ENCODE measurements at regions not wholly inside any gene's neighbourhood (a gene's known extent, or its start where the extent isn't known, plus 50 kb on each side); places are given as distances from the start of the nearest gene placed in this dataset.

DNA sequence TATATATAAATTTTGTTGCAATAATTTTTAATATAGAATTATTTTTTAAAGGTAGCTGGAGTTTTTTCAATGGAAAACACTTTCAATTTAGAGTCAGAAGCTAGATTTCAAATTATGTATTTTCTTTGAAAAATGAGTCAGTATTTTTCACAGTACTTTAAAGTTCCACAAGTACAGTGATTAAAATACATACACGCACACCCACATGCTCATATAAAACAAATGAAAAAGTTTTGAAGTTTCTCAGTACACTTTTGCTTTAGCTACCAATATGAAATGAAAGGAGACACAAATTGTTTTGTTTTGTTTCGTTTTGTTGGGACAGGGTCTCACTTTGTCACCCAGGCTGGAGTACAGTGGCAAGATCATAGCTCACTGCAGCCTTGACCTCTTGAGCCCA lies 98.6 kb downstream of the CYB561 start:
- no peak for DNase-seq

DNA sequence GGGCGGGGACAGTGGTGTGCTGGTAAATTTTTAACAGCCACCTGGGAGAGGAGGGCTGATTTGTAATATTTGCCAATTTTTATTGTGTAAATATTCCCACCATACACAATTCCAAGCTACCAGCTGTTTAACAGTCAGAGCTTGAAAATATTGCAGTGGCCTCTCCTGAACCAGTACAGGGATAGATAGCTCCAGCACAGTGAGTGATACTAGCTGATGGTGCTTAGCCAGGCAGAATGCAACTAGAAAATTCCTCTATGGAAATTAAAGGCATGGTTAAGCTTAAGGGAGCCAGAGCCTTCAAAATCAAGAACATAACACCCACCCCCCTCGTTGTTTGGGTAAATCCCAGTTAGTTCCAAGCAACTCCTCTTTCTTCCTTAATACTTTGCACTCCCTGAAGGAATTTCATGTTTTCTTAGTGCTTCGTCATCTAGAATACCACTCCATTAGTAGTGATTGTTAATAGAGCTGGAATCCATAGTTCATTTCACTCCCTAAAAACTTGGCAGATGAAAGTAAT lies 96.6 kb downstream of the CYB561 start:
- peak; percentile 90 for DNase-seq

DNA sequence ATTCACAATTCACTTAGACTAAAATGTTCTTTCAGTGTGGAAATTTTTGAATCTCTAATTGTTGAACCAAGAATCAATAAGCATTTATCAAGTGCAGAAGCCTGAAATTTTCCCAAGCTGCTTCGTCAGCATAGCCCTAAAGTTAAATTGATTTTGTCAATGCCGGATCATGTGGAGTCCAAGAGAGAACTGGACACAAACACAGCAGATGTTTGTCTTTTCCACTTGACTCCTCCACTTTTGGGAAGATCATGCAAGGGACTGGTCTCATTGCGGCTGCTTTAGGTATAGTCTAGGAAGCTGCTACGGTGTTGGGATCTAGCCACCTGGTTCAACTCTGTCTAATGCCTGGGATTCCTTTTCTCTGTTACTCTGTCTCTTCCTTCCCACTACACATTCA lies 95.7 kb downstream of the CYB561 start:
- no peak for DNase-seq

DNA sequence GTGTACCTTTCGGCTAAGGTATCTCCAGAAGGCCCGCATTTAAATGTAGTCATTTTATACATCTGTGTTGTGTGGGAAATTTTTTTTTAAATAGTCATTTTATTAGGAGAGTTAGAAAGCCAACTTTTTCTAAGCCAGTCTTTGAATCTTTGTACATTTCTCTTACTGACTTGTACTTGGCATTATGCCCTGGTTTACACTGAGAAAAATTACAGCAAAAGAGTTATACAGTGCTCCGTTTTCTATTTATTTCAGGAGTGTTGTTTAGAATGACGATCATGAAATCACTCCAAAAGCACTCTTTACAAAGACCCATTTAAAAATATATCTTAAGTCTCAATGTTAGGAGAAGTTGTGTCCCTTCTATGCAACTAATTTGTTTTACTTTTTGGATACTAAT lies 91.8 kb downstream of the CYB561 start:
- no peak for DNase-seq

DNA sequence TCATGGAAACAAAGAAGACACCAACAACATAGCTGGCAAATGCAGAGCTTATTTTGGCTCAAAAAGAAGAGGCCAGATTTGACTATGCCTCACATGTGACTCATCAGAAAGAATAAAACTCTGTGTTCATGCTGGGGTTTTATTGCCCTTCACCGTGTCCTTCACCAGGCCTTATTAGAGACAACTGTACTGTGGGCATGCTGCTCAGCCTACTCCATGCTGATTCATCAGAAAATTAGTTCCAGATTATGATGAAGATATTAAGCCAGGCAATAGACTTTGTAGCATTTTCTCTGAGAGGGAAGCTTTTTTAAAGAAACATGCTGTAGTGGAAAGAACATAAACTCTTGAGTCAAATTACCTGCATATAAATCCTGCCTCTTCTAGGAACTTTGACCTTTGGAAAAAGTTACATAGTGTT lies 89.8 kb downstream of the CYB561 start:
- DNase-seq: peak; percentile 97

DNA sequence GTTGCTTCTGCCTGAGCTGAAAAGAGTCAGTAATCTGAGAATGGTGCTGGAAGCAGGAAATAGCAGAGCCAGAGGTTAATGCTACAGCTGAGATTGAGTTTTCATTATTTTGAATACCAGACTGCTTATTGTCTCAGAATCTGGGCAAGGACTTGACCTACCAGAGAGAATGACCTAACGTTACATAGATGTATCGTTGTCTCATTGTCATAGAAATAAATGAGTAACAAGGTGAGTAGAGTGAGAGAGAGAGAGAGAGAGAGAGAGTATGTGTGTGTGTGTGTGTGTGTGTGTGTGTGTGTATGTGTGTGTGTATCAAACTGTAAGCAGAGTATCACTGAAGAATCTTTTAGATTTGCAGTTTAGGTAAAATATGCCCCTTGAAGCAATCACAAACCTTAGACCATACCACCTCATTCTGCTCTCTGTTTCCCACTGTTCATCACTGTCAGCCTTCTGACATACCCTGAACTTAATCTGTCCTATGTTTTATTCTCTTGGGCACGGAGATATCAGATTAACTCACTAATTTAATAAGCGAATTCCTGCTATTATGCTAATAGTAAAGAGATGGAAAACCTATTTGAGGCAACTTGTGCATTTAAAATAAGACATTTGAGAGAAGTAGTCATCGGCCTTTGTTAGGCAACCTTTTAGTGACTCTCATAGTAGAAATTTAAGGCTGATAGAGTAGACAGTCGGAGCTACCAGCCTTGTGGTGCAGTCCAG lies 87.8 kb downstream of the CYB561 start:
- peak; percentile 94 for DNase-seq

DNA sequence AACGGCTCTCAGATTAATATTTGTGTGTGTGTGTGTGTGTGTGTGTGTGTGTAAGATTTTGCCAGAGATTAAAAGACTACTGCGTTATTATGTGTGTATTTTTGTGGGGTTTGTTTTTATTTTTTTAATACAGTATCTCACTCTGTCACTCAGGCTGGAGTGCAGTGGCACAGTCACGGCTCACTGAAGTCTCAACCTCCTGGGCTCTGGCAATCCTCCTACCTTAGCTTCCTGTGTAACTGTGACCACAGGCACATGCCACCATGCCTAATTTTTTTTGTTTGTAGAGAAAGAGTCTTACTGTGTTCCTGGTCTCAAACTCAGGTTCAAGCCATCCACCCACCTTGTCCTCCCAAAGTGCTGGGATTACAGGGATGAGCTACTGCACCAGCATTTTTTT lies 87.2 kb downstream of the CYB561 start:
- DNase-seq: no peak

DNA sequence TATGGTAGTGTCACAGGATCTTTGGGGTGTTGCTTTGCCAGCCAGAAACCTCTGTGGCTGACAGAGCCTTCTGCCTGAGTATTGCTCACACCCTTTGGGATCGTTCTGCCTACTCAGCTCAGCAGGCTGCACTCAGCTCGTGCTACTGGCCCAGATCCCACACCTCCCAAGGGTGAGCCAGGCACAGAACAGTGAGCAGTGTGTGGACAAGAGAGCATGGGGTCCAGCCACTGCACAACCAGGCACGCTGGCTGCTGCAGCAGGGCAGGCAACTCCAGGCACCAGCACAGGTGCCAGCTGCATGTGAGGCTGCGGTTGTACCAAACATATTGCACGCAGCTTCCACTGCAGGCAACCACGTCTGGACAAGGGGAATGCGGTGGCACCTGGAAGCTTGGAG lies 84.9 kb downstream of the CYB561 start:
- no peak for DNase-seq

DNA sequence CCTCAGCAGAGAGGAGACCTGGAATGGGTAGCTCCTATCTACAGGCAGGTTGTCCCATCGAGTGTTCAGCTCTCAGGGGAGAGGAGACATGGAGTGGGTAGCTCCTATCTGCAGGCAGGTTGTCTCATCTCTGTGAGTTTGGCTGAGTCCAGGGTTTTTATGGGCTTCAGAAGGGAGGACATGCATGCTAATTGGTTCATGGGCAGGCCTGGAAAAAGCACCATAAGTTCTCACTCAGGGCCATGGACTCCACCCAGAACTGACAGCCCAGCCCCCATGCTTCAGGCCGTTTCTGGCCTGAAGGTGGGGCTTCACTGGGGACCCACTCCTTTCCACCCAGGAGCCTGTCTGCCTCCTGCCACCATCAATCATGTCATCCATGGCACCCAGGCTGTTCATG lies 84.0 kb downstream of the CYB561 start:
- DNase-seq: no peak

DNA sequence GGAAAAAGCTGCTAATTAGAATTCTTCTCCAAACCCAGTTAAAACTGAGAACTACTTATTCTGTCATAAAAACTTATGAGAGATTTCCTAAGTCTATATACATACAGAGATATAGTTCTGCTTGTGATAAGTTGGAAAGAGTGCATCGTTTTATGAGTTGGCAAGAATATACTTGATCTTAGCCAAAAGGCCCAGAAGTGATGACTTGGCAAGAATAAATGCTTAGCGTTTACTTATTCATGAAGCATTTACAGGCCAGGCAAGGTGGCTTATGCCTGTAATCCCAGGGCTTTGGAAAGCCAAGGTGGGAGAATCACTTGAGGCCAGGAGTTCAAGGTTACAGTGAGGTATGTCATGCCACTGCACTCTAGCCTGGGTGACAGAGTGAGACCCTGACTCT lies 81.7 kb downstream of the CYB561 start:
- DNase-seq: peak; percentile 61

DNA sequence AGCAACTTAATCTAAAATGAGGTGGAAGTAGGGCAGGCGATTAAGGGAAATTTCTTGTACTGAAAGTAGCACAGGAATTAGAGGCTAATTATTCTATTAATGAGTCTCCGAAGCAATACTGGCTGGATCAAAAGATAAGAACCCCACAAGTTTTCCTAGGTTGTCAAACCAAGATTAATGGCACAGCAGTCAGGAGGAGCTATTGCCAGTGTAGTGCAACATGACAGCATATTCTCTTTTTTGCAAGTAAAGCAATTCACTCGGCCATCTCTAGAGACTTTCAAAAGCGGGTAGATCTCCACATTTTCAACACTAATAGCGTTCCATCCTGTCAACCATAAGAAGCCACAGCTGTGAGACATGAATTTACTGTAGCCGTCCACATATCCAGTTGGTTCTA lies 81.2 kb downstream of the CYB561 start:
- no peak for DNase-seq

DNA sequence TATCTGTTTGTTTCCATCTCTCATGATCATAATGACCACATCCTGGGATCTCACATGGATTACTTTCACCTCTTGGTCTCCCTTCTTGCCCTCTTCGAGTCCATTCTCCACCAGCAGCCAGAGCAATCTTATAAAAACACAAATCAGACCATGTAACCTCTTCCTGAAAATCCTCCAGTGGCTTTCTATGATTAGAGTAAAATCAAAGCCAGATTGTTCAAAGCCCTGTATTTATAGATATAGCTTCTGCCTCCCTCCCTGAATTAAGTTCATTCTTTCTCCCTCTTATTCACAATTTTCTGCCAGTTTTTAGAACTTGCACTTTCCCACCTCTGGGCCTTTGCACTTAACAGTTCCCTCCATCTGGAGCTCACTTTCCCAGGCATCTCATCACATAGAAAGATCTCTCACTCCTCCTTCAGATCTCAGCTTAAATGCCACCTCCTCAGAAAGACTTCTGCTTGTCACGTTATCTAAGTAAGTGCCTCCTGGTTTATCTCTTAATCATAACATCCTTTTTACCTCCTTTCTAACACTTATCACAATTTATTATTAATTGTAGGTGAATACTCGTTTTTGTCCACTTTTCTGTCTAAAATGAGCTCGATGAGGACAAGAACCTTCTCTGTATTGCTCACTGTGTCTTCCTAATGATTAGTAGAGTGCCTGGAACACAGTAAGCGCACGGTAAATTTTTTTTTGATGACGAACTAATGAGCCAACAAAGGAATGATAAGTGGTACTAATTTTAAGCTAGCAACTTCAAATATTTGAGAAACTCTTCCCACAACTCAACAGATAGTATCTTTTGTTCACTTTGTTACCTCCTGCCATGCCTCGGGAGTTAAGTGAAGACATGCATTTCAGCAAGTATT lies 80.5 kb downstream of the CYB561 start:
- peak; percentile 86 for DNase-seq

DNA sequence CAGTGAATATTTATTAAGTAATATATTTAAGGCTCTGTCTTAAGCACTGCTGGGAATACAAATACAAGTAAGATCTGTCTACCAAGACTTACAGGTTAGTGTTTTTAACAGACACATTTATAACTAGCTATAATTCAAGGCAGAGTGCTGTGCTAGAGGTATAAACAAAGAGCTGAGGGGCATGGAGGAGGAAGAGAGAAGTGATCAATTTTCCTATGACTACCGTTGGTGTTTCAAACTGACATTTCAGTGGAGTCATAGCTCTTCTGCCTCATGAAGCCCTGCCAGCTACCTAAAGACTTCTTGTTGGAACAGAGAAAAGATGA lies 79.9 kb downstream of the CYB561 start:
- DNase-seq: no peak

DNA sequence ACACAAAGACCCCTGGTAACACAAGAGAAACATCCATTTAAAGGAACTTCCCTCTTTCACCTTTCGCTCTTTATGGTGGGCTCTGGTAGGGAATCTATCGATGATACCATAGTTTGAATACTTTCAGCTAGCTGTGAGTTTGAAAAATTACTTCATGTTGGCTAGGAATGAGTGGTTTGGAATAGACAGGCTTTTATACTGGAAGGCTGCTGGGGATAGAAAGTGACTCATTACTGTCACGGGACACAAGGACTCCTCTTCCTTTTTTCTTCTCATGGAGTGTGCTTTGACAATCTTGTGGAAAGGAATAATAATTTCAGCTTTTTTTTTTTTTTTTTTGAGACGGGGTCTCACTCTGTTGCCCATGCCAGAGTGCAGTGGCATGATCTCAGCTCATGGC lies 76.9 kb downstream of the CYB561 start:
- peak; percentile 68 for DNase-seq

DNA sequence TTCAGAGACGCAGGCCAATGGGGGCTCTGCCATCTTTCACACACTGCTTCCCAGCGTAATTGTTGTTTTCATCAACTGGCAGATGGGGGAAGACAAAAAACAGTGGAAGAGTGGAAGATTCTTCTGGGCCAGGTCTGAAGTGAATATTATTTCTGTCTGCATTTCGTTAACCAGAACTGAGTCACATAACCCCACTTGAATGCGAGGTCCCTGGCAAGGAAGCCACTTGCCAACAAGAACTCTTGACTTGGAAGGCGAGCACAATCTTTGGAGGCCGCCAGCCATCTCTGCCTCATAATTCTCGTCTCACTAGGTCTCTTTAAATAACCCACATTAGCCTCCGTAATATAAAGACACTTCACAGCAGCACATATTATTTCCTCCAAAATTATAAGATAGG lies 75.4 kb downstream of the CYB561 start:
- DNase-seq: no peak

DNA sequence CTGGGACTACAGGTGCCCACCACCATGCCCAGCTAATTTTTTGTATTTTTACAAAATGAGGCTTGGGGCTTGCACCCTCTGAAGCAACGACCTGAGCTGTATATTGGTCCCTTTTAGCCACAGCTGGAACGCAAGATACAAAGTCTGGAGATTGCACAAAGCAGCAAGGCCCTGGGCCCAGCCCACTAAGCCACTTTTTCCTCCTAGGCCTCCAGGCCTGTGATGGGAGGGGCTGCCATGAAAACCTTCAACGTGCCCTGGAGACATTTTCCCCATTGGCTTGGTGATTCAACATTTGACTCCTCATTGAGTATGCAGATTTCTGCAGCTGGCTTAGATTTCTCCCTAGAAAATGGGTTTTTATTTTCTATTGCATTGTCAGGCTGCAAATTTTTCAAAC lies 69.2 kb downstream of the CYB561 start:
- no peak for DNase-seq

DNA sequence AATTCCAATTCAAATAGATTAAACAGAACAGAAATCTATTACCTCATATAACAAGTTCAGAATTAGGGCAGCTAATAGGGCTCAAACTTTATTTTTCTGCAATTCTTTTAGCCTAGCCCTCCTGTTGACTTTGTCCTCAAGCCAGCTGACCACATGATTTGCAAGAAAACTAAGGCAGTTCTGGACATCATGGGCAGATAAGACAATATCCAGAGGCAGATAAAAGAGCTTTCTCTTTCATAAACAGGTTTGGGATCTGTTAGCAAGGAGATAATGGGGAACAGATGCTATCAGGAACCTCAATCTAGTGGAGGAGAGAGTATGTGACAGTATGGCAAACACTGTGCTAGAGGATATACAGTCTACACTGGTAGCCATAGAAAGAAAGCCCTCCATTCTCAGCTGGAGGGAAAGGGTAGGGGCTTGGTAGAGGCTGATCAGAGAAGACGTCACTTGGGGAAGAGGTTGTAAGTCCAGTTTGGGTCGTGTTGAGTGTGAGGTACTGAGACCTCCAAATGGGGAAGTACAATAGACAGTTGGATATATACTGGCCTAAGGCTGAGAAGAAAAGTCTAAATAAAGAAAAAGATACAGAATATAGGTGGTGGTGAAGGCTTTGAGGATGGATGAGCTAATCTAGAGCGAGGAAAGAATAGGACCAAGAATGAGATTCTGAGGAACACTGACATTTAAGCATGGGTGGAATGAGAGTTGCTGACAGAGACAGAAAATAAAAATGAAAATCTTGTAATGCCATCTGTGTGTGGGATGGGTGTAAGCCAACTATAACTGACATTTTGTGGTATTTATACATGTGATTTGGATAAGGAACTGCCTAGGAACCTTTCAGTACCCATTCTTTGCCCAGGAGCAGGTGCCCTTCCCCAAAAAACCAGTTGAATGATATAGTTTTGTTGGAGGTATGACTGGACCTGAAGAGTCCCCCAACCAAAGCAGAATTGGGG lies 67.4 kb downstream of the CYB561 start:
- no peak for DNase-seq

DNA sequence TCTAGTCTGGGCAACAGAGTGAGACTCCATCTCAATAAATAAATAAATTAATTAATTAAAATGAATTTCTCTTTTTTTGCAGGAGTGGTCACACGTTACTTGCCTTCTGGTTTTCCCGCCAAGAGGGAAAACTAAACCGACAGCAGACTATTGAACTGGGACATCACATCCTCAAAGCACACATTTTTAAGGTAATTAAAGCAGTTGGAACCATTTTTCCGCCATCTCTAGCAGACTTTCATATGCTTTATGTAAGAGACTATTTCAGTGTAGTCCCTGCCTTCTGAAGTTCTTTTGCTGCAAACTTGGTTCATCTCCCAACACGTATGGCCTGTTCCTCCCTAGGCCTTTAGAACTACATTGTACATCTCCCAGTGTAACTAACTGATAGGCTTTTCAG lies 66.5 kb downstream of the CYB561 start:
- no peak for DNase-seq

DNA sequence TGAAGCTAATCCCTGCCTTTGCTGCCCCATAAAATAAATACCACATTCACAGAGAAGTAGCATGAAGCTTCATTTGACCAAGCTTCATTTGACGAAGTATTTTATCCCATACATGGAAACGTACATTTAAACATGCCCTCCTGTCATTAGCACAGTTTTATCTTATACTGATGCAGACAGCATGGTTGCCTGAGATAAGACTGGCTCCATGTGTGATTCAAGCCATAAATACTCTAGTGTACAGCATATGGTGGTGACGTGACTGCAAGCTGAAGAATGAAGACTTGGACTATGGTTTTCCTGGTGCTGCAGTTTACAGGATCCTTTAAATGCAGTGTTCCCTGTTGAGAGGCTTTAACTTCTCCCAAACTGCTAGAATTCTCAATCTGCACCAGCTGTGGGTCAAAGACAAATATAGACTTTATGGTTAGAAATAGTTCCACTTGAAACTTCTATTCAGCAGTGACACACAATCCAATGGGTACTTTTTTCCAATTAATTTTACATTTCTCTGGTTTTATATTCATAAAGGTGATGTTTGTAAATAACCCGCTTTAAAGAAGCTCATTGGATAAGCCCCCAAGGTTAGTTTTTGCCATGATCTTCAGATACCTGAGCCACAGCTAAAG lies 64.9 kb downstream of the CYB561 start:
- peak; percentile 85 for DNase-seq

DNA sequence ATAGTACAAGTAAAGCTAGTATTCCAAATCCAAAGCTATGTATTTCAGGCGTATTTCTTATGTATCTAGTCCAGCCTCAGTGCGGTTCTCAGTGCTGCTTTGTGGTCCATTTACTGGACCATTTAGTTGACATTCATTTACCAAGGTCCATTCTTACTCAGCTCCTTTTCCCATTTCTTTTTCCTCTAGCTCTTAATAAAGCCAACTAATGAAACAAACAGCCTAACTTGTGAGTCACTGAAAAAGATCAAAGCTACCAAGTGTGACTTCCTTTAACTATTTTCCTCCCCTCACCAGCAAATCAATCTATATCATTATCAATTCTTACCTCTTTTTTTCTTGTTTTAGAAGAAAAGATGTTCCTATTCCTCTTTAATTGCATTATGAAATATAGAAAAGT lies 64.0 kb downstream of the CYB561 start:
- peak; percentile 30 for DNase-seq
